Left ventricle myocardium inferior (tissue), 1 donor: ENCODE measurements at regions not wholly inside any gene's neighbourhood (a gene's known extent, or its start where the extent isn't known, plus 50 kb on each side); places are given as distances from the start of the nearest gene placed in this dataset.

Source experiments
- DNase-seq: peaks from one replicate; pipeline ENCODE4 v3.0.0-alpha.2; 2020
- H3K27ac ChIP-seq: fragments of 200-600 bp; replicated peaks from 2 replicates; pipeline ENCODE4 v1.8.0; 2021
- H3K27me3 ChIP-seq: fragments of 200-600 bp; 2 replicates; pipeline ENCODE4 v1.8.0; 2021; ENCODE audit warnings: low read depth
- H3K36me3 ChIP-seq: fragments of 200-600 bp; 2 replicates; pipeline ENCODE4 v1.8.0; 2021
- H3K4me1 ChIP-seq: fragments of 200-600 bp; 2 replicates; pipeline ENCODE4 v1.8.0; 2021
- H3K4me3 ChIP-seq: fragments of 200-600 bp; 2 replicates; pipeline ENCODE4 v1.8.0; 2021; ENCODE audit warnings: mild to moderate bottlenecking, moderate library complexity
- H3K9me3 ChIP-seq: fragments of 200-600 bp; replicated peaks from 2 replicates; pipeline ENCODE4 v1.8.0; 2021
- intact Hi-C: fragments of 100-400 bp; cut with micrococcal nuclease; formaldehyde crosslinking; loops from one replicate; pipeline ENCODE4 v1.11.0; 2022
- TF ChIP-seq, protein P1 (sequence below): fragments of 200-600 bp; IDR thresholded peaks from 2 replicates; pipeline ENCODE4 v1.8.0; 2021; ENCODE audit warnings: antibody characterized with exemption, mild to moderate bottlenecking, borderline replicate concordance
- donor health status: DM: no; HTN: yes; CAD: no; lungs with severe emphysema.

DNA sequence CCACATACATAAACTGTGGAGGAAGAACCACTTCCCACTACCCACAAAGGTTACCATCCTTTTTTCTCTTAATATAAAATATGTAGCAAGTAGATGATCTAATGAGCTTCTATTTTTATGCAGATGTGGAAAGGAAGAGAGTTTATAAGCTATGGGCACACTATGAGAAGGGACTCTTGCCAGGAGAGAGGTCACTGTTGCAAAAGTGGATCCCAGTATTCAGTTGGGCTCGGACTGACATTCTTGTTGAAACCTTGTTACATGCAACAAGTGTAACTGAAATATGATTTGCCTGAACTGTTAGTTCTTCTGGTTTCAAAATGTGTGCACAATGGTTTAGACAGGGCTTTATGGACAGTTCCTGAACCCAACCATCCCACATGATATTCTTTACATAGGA lies 397.4 kb upstream of the PKN2 start:
- no peak for DNase-seq
- Histone ChIP-seq H3K36me3 (no peaks in the 10 kb centered on the region), H3K9me3 (no peaks in the 10 kb centered on the region), H3K27me3 (no peaks in the 10 kb centered on the region), H3K4me1 (no peaks in the 10 kb centered on the region), H3K4me3 (no peak overlapping the region), H3K27ac (no peak overlapping the region)
- intact Hi-C loops: no loop called here
- TF ChIP-seq, protein P1, sequence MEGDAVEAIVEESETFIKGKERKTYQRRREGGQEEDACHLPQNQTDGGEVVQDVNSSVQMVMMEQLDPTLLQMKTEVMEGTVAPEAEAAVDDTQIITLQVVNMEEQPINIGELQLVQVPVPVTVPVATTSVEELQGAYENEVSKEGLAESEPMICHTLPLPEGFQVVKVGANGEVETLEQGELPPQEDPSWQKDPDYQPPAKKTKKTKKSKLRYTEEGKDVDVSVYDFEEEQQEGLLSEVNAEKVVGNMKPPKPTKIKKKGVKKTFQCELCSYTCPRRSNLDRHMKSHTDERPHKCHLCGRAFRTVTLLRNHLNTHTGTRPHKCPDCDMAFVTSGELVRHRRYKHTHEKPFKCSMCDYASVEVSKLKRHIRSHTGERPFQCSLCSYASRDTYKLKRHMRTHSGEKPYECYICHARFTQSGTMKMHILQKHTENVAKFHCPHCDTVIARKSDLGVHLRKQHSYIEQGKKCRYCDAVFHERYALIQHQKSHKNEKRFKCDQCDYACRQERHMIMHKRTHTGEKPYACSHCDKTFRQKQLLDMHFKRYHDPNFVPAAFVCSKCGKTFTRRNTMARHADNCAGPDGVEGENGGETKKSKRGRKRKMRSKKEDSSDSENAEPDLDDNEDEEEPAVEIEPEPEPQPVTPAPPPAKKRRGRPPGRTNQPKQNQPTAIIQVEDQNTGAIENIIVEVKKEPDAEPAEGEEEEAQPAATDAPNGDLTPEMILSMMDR: no peak

GRCh38 chr1:88288571-88288970 lies 395.5 kb upstream of the PKN2 start:
- intact Hi-C loops: no loop called here
- TF ChIP-seq, protein P1: no peak
- Histone ChIP-seq H3K36me3 (no peaks in the 10 kb centered on the region), H3K4me1 (no peaks in the 10 kb centered on the region), H3K4me3 (no peak overlapping the region), H3K27me3 (no peaks in the 10 kb centered on the region), H3K9me3 (no peaks in the 10 kb centered on the region), H3K27ac (no peak overlapping the region)
- no peak for DNase-seq

- Histone ChIP-seq H3K4me1 (no peaks in the 10 kb centered on the region), H3K9me3 (no peaks in the 10 kb centered on the region), H3K36me3 (no peaks in the 10 kb centered on the region), H3K27me3 (no peaks in the 10 kb centered on the region), H3K27ac (no peak overlapping the region), H3K4me3 (no peak overlapping the region)
- TF ChIP-seq, protein P1: no peak
- intact Hi-C loops: no loop called here
- no peak for DNase-seq
These were observed 394.5 kb upstream of the PKN2 start for GRCh38 chr1:88289401-88290102.

GRCh38 chr1:88291611-88292354 lies 392.3 kb upstream of the PKN2 start:
- Histone ChIP-seq H3K9me3 (no peaks in the 10 kb centered on the region), H3K4me3 (no peak overlapping the region), H3K27ac (no peak overlapping the region), H3K36me3 (no peaks in the 10 kb centered on the region), H3K4me1 (no peaks in the 10 kb centered on the region), H3K27me3 (no peaks in the 10 kb centered on the region)
- TF ChIP-seq, protein P1: no peak
- intact Hi-C loops: no loop called here
- DNase-seq: no peak

GRCh38 chr1:88293691-88294190 lies 390.3 kb upstream of the PKN2 start:
- H3K36me3 ChIP-seq: no peaks in the 10 kb centered on the region
- no peaks in the 10 kb centered on the region for H3K27me3 ChIP-seq
- no peak overlapping the region for H3K27ac ChIP-seq
- H3K9me3 ChIP-seq: no peaks in the 10 kb centered on the region
- TF ChIP-seq, protein P1: no peak
- intact Hi-C loops: no loop called here
- no peaks in the 10 kb centered on the region for H3K4me1 ChIP-seq
- H3K4me3 ChIP-seq: no peak overlapping the region
- DNase-seq: no peak
